NCI-H2029 (cell line): ENCODE measurements at regions not wholly inside any gene's neighbourhood (a gene's known extent, or its start where the extent isn't known, plus 50 kb on each side); places are given as distances from the start of the nearest gene placed in this dataset.

ENCODE experiments used
- DNase-seq: peaks from one replicate; lab custom pipeline; 2025; lab: John Stamatoyannopoulos, UW

DNA sequence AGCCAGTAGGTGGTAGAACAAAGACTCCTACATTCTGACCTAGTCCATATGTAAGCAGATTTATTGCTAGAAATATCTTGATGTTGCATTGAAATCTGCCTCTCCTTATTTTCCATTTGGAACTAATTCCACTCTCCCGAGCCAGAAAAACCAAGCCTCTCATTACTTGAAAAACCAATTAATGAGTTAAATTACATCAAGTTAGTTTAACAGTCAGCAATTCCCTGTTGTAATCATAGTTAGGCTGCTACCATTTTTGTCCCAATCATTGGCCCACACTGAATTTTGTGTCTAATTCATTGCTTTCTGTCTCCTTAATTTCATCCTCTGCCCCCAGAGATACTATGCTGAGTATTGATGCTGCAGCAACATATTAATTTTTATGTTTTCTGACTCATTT is 168.3 kb upstream of the TNP1 start:
- DNase-seq: no peak

DNA sequence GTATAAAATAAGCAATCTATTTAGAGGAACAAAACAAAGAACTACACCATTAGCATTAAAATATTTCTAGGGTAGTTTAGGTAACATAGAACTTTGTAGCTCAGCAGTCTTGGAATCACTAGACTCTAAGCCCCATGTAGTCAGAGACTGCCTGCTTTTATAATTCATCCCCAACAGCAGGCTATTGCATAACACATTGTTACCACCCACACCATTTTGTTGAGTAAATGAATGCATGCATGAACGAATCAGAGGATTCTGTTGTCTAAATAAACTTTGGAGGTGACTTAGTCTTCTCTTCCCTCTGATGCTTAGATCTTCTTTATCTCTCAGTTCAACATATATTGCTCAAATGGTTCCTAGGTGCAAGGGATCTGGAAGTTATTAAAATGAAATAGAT is 167.6 kb upstream of the TNP1 start:
- DNase-seq: no peak

DNA sequence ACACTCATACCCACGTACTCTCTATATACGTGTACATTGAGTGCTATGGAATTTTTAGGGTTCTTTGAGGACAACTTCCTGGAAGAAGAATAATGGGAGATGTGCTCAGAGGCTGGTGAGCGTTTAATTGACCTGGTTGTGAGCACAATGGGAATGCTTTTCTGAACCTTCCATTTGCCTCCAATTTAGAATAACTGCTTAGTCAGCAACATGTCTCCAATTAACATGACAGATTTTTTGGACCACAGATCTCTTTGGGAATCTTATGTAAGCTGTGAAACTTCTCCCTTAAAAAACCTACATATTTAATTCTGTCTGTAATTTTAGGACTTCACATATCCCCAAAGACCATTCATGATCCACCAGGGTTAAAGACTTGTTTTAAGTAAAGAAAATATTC is 166.7 kb upstream of the TNP1 start:
- DNase-seq: no peak

DNA sequence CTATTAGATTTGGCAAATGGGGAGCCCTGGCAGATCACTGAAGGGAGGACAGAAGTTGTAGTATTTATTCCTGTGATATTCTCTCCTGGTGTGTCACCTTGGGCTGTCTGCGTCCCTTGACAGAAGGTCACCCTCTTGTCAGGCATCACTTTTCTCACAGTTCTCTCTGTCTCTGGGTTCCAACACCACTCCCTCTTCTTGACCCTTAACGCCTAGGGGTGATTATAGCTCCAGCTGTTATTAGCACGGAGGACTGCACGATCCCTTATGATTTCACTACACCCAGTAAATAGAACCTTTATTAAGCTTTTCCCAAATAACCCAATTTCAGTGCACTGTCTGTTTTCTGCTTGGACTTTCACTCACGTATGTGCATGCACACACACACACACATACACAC is 166.3 kb upstream of the TNP1 start:
- no peak for DNase-seq

DNA sequence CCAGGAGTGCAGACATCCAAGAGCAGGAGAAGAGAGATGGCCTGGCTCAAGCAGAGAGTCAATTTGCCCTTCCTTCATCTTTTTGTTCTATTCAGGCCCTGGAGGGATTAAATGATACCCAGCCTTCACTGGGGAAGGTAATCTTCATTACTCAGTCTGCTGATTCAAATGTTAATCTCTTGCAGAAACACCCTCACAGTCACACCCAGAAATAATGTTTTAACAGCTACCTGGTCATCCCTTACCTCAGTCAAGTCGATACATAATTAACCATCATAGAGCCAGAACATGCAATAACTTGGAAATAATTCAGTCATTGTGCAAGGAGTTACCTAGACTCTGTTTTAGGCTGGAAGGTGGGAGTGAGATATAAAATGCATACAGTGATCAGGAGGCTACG is 163.7 kb upstream of the TNP1 start:
- DNase-seq: no peak

DNA sequence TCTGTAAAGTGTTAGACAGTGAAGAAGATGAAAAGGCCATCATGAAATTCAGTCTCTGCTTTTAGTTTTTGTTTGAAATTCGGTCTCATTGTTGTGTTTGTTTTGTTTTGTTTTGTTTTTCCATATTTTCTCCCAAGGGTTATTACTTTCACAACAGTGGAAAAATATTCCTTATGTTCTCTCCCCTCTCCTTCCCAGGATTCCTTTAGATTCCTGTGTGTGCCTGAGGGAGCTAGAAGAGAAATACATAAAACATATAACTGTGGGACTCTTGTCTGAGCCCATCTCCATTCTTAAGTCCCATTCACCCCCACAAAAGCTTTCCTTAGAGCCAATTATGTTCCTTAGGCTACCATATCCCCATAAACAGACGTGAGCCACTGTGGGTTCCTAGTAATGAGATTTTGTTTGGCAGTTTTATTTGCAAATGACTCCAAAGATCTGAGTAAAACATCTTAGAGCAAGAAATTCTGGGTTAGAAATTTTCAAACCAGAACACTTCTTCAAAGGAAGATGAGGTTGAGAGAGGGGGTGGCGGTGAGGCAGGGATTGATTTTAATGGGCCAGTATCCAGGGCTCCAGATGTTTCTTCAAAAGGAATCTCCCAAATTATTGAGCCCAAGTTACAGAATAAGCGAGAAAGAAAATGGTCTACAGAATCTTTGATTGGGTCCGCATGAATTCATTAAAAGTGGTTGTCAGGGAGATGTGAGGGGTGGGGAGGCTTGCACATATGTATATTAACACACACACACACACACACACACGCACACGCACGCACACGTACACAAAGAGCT is 157.8 kb upstream of the TNP1 start:
- no peak for DNase-seq

DNA sequence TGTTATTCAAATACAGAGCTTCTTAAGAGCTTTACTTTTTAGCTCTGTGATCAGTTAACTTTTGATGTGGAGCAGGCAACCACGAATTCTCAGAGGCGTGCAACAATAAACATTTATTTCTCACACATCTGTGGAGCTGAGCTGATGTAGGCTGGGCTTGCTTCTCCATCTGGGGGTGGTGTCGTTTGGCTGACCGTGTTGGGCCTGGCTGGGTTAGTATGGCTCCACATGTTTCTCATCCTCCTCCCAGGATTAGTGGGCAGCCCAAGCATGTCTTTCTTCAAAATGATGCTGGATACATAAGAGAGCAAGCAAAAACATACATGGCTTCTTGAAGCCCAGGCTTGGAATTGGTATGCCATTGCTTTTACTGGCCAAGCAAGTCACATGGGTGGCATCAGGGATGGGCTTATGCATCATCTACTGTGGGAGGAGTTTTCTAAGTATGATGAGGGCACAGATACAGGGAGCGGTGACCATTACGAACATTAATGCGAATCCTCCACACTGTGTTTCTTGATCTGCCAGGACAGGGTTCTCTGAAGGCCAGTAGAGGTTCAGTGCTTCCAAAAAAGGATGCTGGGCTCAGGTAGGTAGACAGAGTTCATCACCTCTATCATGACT is 157.0 kb upstream of the TNP1 start:
- DNase-seq: no peak

DNA sequence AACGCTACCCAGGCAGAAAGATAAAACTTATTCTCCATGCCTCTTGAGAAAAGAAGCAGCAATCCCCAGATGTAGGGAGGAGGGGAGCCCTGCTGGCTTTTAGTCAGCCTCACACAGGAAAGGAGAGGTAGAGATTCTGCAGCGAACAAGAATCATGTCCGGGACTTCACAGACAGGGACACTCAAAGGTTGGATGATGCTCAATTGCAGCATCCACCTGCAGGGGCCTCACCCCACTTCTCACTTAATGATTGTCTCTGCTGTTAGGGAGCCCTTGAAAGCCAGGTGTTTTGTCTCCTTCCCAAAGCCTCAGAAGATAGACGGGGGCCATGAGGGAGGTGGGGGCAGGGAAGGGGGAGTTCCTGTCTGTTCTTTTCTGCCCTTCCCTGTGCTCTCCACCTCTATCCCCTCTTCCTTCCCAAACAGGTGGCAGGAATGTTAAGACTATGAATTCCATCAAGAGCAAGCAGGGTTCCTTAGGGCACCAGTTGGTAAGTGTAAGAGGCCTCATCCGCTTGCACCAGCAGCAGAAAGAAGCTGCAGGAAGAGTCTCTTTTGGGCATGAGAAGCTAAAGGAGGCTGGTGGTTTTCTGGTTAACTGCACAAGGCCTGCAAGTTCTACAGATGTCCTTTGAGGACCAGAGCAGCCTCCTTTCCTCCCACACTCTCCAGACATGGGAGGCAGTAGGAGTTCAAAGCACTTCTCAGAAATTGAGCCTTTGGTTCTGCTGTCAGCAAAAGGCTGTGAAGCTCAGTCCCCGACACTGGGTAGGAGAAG is 154.7 kb upstream of the TNP1 start:
- no peak for DNase-seq

DNA sequence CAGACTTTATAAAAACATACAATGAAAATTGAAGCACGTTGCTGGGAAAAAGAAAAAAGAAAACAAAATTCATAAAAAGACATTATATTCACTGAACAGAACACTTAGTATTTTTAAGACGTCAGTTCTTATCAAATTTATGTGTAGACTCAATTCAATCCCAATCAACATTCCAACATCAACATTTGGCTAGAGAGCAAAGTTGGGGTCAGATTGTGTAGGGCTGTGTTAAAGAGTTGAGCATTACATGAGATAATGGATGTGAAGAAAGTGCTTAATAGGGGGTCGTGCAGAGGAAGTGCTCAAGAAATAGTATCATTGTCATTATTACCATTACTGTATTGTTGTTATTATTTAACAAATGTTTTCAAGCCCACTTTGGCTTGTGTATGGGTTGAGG is 154.1 kb upstream of the TNP1 start:
- no peak for DNase-seq

DNA sequence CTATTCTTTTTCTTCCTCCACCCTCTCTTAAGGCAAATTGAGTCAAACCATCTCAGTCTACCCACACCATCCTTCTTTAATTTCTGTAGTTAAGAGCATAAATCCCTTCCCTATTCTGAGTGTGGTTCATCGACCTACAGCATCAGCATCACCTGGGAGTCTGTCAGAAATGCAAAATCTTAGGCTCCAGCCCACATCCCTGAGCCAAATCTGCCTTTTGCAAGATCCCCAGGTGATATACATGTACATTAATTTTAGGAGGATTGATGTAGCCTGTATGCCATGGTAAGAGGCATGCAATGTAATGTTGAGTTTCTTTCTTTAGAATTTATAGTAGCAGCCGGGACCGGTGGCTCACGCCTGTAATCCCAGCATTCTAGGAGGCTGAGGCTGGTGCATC is 151.7 kb upstream of the TNP1 start:
- no peak for DNase-seq

DNA sequence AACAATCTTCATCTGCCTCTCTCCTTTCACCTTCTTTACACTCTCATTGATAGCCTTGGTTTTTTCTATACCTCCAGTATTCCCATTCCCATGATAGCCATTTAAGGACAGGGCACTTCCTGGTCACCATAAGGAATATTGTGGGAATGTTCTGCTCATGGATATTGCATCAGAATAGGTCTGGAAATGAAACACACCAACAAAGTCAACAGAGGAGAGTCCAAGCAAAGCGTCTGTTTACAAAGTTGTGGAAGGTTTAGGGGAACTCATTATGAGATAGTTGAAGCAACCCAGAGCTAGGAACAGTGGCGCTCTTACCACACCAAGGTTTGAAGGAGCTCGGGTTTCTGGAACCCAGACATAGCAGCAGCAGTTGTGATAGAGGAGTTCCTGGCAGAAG is 150.3 kb upstream of the TNP1 start:
- no peak for DNase-seq

DNA sequence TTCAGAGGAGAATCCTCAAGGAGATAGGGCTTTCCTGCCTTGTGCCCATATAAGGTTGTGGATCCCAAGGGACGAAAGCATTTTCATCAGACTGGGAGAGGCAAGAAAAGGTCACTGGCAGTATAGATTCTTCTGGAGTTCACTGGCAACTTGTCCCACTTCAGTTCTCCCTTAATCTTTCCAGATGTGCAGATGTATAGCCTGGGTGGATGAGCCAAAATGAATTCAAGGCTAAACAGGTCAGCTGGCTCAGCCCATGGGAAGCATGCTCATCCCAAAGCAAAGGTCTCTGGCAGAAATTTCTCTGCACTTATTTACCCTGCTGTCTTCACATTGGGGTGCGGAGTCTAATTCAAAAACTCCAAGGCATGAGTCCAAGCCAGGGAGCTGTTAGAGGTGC is 148.9 kb upstream of the TNP1 start:
- DNase-seq: no peak

DNA sequence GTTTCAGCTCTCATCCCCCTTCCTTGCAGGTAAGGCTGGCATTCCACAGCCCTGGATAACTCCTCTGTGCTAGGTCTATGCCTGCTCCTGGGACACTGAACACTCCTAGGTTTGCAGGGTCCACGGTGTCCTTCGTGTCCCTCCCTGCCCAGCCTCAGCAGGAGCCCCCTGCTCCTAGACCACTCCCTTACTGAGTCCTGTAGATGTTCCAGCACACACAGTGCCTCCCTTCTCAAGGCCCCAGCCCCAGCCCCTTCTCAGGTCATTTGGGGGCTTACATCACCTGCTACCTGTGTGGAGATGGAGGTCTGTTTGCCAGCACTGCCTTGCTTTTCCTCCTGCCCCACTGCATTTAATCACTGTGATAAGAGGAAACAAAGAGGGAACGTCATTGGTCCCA is 146.4 kb upstream of the TNP1 start:
- no peak for DNase-seq

DNA sequence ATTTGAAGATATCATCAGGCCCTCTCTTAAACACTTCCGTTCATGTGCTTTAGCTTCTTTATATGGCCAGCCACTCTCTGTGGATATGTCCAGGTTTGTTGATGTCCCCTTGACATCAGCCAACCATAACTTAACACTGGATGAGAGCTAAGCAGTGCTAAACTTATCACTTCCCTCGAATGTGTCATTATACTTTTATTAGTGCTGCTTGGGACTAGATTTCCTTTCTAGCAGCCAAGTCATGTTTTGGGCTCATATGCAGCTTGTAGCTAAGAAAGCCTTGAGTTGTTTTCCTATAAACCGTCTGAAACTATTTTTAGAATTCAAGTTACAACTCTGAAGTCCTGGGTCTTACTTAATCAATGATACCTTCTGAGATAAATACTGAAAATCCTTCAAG is 144.8 kb upstream of the TNP1 start:
- no peak for DNase-seq

DNA sequence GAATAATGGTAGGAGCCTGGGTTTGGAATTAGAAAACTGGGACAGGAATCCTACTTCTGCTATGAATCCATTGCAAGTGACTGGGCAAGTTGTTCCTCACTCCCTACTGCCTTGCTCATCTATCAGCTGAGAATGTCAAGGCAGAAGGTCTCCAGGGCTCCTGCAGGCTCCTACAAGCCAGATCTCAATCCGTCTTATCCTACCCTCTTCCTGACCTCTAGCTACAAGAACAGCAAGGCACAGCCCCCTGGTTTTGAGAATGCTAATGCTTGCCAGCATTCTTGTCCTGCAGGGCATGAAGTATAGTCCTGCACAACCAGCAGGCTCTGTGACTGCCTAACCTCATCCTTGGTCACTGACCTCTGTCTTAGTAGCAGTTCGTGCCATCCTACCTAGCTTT is 141.9 kb upstream of the TNP1 start:
- DNase-seq: no peak

DNA sequence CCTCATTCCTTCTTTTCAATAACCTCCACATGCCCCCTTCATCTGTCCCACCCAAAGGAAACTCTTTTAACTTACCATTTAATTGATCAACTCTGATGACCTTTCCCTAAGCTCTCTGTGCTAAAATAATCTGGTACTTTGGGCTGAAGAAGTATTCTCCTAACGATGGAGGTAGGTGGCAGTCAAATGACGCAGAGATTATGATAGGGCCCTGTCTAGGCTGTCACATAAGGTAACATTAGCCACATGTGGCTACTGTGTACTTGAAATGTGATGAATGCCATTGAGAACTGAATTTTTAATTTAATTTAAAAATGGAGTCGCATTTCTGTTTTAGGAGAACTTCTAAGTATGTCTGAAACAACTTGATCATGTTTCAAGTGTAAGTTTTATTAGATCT is 140.5 kb upstream of the TNP1 start:
- DNase-seq: no peak

DNA sequence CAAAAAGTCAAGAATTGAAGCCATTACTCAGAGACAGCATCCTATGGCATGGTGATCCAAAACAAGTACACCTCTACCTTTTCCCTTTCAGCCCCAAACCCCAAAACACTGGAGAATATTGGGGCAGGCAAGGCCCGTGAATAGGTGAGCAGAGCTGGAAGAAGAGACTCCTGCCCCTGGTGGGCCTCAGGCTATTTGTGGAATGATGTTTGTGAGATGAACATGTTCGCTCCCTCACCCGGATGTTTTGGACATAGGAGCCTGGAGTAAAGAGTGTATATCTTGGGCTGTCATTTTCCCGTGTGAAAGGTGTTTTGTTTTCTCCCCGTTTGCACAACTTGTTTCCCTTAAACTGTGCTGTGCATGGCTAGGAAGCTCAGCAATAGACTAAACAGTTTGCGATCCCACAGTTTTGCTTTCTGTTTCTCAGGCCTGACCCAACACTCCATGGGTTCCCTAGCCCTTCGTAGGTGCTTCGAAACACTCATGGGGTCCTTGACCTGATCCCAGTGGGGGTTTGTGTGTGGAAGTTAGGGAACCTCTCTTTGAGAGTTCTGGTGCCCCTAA is 136.5 kb upstream of the TNP1 start:
- DNase-seq: no peak

DNA sequence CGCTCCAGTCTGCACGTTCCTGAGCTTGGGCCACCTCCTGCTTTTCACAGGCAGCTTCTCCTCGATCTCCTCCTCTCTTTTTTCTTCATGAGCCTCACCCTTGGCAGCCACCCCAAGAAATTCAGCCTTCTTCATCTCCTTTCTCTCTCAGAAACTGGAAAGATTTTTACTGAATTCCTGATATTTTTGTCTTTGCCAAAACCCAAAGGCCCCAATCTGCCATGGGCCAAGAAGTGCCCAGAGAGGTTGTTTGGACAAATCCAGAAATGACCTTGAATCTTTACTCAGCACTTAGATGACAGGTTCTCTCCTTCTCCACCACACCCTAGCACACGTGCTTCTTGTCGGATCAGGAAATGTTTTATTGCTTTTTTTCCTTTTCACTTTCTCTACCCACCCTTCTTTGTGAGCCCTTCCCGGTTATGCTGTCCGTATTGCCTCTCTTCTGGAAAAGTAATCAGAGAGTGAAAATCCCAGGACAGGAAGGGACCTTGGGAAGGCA is 134.5 kb upstream of the TNP1 start:
- no peak for DNase-seq

DNA sequence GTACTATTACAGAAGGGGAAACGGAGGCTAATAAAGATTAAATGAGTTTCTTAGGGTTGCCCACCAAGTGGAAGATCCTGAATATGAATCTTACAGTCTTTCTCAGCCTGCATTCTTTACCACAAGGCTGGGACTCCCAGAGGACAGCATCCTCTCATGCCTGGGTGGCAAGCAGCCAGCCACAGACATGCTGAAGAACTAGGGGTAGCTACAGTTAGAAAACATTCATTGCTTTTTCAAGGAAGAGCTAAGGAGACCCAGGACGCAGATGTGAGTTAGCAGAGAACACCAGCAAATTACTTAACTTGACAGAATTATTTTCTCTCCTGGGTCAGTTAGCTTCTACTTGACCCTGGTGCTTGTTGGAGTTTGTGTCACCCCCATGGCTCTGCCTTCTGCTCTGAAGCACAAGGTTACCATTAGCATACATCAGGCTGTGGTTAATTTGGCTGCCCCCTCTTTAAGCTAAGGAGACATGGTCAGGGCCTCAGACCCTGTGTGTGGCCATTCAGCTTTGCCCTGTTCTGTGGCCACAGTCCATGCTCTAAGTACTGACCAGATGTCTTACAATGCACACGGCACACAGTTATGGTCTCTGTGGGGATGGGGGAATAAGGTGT is 132.3 kb upstream of the TNP1 start:
- no peak for DNase-seq

DNA sequence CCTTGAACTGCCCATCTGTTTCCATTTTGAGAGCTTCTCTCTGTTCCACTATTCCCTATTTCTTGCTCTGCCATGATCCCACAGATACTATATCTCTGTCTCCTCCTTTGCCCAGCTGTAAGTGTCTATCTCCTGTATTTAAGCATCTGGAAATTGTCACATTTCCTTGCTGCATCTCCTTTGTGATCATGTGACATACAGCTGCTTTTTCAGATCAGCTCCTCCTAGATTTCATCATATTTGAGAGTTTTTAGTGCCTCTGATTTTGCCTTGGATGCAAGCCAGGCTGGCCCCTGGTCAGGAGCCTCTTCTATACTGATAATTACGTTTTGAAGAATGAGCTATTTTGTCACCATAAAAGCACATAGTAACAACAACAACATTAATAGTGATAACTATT is 131.7 kb upstream of the TNP1 start:
- no peak for DNase-seq

DNA sequence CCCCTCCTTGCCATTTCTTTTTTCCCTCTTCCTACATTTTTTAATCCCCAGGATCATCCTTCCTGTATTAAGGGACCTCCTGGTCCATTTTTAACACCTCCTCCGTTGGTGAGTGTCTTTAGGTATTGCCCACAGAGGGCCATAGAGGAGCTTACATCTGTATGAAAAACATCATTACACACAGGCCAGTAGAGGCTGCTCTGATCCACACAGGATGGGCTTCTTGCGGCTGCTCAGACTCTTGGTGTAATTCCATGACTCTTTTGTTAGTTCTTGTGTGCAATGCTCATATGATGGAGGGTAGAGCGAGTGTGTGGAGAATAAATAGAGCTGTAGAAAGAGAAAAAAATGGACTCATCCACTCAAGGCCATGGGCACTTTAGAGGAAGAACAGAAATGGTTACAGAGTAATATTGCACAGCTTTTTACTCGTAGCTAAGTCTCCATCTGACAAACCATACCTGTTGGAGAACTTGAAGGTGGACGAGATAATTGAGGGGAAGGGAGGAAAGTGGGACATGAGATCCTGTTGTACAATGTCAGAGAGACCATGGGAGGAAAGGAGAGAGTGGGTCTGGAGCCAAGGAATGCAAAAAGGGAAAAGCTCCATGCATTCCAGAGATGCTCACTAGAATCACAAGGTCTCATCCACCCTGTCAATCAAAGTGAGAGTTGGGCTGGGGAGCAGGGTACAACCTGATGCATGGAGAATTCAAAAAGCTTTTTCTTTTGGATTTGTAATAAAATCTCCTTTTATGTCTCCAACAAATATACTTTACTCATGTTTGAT is 129.7 kb upstream of the TNP1 start:
- DNase-seq: no peak
